CD4-positive, alpha-beta T cell (primary cell): ENCODE measurements at regions not wholly inside any gene's neighbourhood (a gene's known extent, or its start where the extent isn't known, plus 50 kb on each side); places are given as distances from the start of the nearest gene placed in this dataset.
"Not testable (repeated sequence)": the region's sequence is repeated elsewhere in the genome, so short reads cannot be mapped to it uniquely, and the experiment has no call there.

Experiments used
- ATAC-seq: fragments of 200-7000 bp; cut with Tn5 transposase; one replicate; pipeline ENCODE4 v1.10.0; 2022; ENCODE audit warnings: mild to moderate bottlenecking; ENCODE audit not compliant: poor library complexity
- CTCF ChIA-PET: fragments of 350-600 bp; sonication (Branson Sonifier 250); formaldehyde crosslinking; loops from one replicate; lab custom pipeline; 2021; ENCODE audit warnings: antibody characterized with exemption, inconsistent platforms; lab: Charles Lee
- POLR2A ChIA-PET: fragments of 350-600 bp; sonication (Branson Sonifier 250); formaldehyde crosslinking; loops from one replicate; lab custom pipeline; 2021; ENCODE audit warnings: antibody characterized with exemption, inconsistent platforms; lab: Charles Lee
- DNase-seq, 14 experiments: peaks; one replicate each; pipeline ENCODE4 v3.0.0-alpha.2; 2013 to 2020; ENCODE audit warnings: mixed read lengths in 2 of 14
- H3K27ac ChIP-seq, 2 donors: one replicate each; pipeline versions ENCODE4 v1.5.1 to v1.7.0; 2013; ENCODE audit warnings: low read length in 2 of 2, low read depth in 1 of 2, mild to moderate bottlenecking in 1 of 2
- H3K27me3 ChIP-seq, 2 experiments: 1 replicate in 1 of 2; 2 replicates in 1 of 2; pipeline versions ENCODE4 v1.6.1 to v1.7.0; 2013; ENCODE audit warnings: low read length in 2 of 2, control low read depth in 1 of 2, mild to moderate bottlenecking in 1 of 2, moderate library complexity in 1 of 2; ENCODE audit not compliant: insufficient read depth in 2 of 2, control insufficient read depth in 1 of 2
- H3K36me3 ChIP-seq: one replicate; pipeline ENCODE4 v1.6.1; 2013; ENCODE audit warnings: low read length, control low read depth; ENCODE audit not compliant: insufficient read depth
- H3K4me1 ChIP-seq: one replicate; pipeline ENCODE4 v1.6.1; 2013; ENCODE audit warnings: low read length, control low read depth; ENCODE audit not compliant: insufficient read depth
- H3K4me3 ChIP-seq: one replicate; pipeline ENCODE4 v1.5.1; 2013; ENCODE audit warnings: mild to moderate bottlenecking, low read length, moderate library complexity
- H3K9me3 ChIP-seq, 2 experiments: 1 replicate in 1 of 2; 2 replicates in 1 of 2; pipeline versions ENCODE4 v1.6.1 to v1.7.0; 2013; ENCODE audit warnings: low read length in 2 of 2, mild to moderate bottlenecking in 2 of 2, control low read depth in 1 of 2, moderate library complexity in 1 of 2; ENCODE audit not compliant: control insufficient read depth in 1 of 2, insufficient read depth in 1 of 2
- H3K27ac Mint-ChIP-seq: one replicate; pipeline ENCODE4 v1.8.0; 2020; ENCODE audit warnings: mixed read lengths
- H3K27me3 Mint-ChIP-seq: one replicate; pipeline ENCODE4 v1.8.0; 2021; ENCODE audit warnings: mixed read lengths
- H3K36me3 Mint-ChIP-seq: one replicate; pipeline ENCODE4 v1.8.0; 2021; ENCODE audit warnings: low read depth, mixed read lengths
- H3K4me1 Mint-ChIP-seq: one replicate; pipeline ENCODE4 v1.8.0; 2021; ENCODE audit warnings: low read depth, mixed read lengths
- H3K4me3 Mint-ChIP-seq: one replicate; pipeline ENCODE4 v1.8.0; 2020; ENCODE audit warnings: mild to moderate bottlenecking, mixed read lengths
- H3K9me3 Mint-ChIP-seq: one replicate; pipeline ENCODE4 v1.8.0; 2020; ENCODE audit warnings: mixed read lengths
- intact Hi-C, 2 experiments: fragments of 100-400 bp; cut with DNase I in 1 of 2; cut with micrococcal nuclease in 1 of 2; formaldehyde crosslinking; loops; one replicate each; pipeline versions ENCODE4 v1.15.1 to v1.9.0; 2023 to 2025; cut with DNase I, micrococcal nuclease

DNA sequence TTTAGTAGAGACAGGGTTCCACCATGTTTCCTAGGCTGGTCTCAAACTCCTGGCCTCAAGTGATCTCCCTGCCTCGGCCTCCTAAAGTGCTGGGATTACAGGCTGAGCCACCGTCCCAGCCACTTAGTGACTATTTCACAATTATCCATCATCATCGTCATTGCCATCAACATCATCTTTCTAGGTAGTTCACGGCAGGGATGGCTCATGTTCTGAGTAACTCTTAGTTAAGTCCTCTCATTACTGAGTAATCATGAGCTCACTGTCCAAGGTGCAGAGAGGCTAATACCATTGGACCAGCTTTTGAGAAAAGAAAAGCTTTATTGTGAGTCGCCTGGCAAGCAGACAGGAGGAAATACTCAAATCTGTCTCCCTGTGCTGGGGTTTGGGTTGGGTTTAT is 108.6 kb upstream of the PRSS12 start:
- ATAC-seq, H3K4me1 ChIP-seq, H3K4me3 Mint-ChIP-seq, H3K27ac ChIP-seq, H3K9me3 Mint-ChIP-seq, DNase-seq, H3K9me3 ChIP-seq, CTCF ChIA-PET, H3K27me3 ChIP-seq, H3K4me1 Mint-ChIP-seq, H3K27ac Mint-ChIP-seq, intact Hi-C loops, H3K4me3 ChIP-seq, H3K36me3 Mint-ChIP-seq, POLR2A ChIA-PET, H3K36me3 ChIP-seq, H3K27me3 Mint-ChIP-seq: not testable (repeated sequence)

DNA sequence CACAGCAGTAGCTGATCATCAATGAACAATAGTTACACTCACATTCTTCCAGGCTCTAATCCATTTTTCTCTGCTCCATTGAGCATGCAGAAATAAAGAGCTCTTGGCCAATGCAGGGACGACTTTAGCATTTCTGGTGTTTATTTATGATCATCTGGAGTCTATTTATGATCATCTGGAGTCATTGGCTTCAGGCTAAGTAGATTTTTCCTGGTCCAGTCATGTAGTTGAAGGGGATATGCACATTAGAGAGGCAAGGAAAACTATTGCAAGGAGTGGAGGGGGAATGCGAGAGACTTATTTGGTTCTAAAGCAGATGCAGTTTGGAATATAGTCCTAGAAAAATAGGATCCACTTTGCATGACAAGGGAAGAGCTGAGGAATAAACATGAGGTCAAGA is 113.0 kb upstream of the PRSS12 start:
- ATAC-seq, POLR2A ChIA-PET, intact Hi-C loops, H3K36me3 ChIP-seq, H3K27me3 Mint-ChIP-seq, H3K27ac ChIP-seq, H3K27me3 ChIP-seq, CTCF ChIA-PET, H3K4me3 ChIP-seq, H3K4me3 Mint-ChIP-seq, H3K9me3 ChIP-seq, H3K27ac Mint-ChIP-seq, H3K9me3 Mint-ChIP-seq, DNase-seq, H3K4me1 Mint-ChIP-seq, H3K36me3 Mint-ChIP-seq, H3K4me1 ChIP-seq: not testable (repeated sequence)

DNA sequence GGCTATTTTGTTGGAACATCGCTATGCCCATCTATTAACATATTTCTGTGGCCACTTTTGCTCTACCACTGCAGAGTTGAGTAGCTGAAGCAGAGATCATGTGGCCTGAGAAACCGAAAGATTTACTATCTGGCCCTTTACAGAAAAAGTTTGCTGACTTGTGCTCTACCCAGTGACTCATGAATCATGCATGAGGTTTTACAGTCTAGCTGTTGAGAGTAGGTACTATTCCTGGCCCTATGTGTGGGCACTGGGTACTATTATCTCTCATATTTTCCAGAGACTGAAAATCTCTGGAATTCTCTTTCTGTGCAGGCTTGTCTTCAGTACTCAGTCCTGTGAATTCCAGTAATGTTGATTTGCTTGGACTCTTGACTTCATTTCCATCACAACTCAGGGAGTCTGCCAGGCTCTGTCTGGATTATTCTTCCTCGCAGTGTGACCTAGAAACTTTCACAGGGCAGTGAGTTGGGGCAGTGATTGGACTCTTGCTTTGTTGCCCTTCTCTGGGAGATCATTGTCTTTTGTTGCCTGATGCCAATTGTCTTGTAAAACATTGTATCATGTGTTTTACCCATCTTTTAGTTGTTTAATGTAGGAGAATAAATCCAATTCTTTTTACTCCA is 121.3 kb upstream of the PRSS12 start:
- H3K4me1 ChIP-seq, ATAC-seq, H3K4me3 Mint-ChIP-seq, CTCF ChIA-PET, H3K27ac ChIP-seq, intact Hi-C loops, H3K27me3 ChIP-seq, H3K4me3 ChIP-seq, H3K9me3 Mint-ChIP-seq, H3K36me3 ChIP-seq, H3K27ac Mint-ChIP-seq, H3K9me3 ChIP-seq, POLR2A ChIA-PET, H3K36me3 Mint-ChIP-seq, DNase-seq, H3K4me1 Mint-ChIP-seq, H3K27me3 Mint-ChIP-seq: not testable (repeated sequence)

DNA sequence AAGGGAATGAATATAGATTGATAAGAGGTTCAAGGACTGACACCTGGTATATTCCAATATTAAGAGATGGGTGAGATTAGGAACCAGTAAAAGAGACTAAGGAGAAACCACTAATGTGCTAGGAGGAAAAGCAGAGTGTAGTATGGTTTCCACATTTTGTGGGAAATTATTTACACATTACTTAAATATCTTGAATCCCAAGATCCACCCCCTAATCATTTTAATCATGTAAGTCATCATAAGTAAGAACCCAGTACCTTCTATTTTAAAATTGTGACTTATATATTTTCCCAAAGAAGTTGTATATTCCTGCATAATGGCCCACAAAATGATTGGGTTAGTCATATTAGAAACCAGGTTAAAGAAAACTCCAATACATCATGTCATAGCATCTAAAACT is 122.0 kb upstream of the PRSS12 start:
- H3K36me3 ChIP-seq, H3K36me3 Mint-ChIP-seq, H3K9me3 ChIP-seq, H3K4me1 ChIP-seq, DNase-seq, H3K27me3 Mint-ChIP-seq, H3K27ac ChIP-seq, H3K4me3 Mint-ChIP-seq, H3K9me3 Mint-ChIP-seq, H3K4me3 ChIP-seq, CTCF ChIA-PET, H3K4me1 Mint-ChIP-seq, POLR2A ChIA-PET, H3K27ac Mint-ChIP-seq, H3K27me3 ChIP-seq, intact Hi-C loops, ATAC-seq: not testable (repeated sequence)

DNA sequence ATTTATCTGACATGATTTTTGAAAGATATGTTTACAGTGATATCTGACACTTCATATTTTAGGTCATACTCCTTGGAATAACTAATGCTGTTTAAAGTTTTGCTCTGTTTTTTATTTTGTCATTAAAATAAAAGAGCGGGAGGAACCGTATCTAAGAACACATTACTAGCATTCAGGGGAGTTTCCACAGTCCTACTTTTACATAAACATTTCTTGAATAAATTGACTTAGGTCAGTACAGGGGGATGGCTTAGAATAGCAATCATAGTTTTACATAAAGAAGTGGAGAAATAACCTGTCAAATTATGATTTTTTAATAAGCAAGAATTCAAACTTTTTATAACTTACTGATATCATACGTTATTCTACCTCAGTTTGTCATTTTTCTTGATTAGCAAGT is 123.1 kb upstream of the PRSS12 start:
- H3K4me1 Mint-ChIP-seq, H3K9me3 ChIP-seq, intact Hi-C loops, H3K36me3 ChIP-seq, H3K4me1 ChIP-seq, H3K4me3 ChIP-seq, H3K4me3 Mint-ChIP-seq, H3K9me3 Mint-ChIP-seq, H3K27me3 ChIP-seq, DNase-seq, H3K27ac Mint-ChIP-seq, ATAC-seq, CTCF ChIA-PET, H3K27ac ChIP-seq, POLR2A ChIA-PET, H3K36me3 Mint-ChIP-seq: not testable (repeated sequence)
- H3K27me3 Mint-ChIP-seq, result peaks cover 10% of the 10 kb centered on the region

DNA sequence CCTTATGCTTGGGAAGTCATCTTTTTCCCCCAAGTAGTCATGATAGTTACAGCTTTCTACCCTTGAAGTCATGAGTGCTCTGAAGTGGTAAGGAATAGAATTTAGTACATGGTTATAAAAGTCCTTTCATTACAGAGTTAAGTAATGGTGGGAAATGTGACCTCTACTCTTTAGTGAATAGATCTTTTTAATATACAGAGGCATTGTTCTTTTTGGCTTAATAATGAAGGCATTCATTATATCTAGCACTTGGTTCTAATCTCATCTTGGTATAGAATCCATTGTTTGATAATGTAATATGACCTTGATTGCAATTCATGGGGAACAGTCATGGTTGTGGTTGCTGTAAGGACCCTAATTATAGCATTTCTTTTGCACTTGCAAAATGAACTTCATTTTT is 125.0 kb upstream of the PRSS12 start:
- H3K4me3 Mint-ChIP-seq, H3K9me3 ChIP-seq, H3K27me3 ChIP-seq, CTCF ChIA-PET, H3K27ac ChIP-seq, H3K27ac Mint-ChIP-seq, H3K36me3 Mint-ChIP-seq, DNase-seq, ATAC-seq, H3K36me3 ChIP-seq, POLR2A ChIA-PET, H3K4me1 Mint-ChIP-seq, H3K9me3 Mint-ChIP-seq, intact Hi-C loops, H3K4me3 ChIP-seq, H3K4me1 ChIP-seq: not testable (repeated sequence)
- H3K27me3 Mint-ChIP-seq, result peaks cover 10% of the 10 kb centered on the region

DNA sequence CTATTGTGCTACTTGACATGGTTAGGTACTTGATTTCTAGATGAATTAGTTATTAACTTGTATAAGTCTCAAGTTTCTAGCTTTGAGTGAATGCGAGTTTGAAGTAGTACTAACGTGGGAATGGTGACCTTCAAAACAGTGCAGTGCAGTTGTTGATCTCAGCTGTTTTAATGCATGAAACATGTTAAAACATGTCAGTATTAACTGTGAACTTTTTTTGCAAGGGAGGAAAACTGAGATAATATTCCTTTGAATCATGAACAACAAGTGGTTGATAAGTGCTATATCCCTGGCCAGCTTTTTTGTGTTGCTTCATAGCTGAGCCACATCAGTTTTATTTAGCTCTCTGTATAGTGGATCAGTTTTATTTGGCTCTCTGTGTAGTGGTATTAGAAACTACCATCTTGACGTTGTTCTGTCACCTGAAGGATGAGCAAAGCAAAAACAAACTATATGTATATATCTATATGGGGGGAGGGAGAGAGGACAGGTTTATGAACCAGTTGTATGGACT is 133.1 kb upstream of the PRSS12 start:
- POLR2A ChIA-PET, ATAC-seq, H3K36me3 ChIP-seq, H3K36me3 Mint-ChIP-seq, H3K4me1 Mint-ChIP-seq, CTCF ChIA-PET, H3K27ac ChIP-seq, H3K4me1 ChIP-seq, H3K9me3 ChIP-seq, H3K27ac Mint-ChIP-seq, H3K27me3 Mint-ChIP-seq, H3K9me3 Mint-ChIP-seq, H3K27me3 ChIP-seq, DNase-seq, intact Hi-C loops, H3K4me3 Mint-ChIP-seq, H3K4me3 ChIP-seq: not testable (repeated sequence)
